Endometrium (tissue), 2 donors: ENCODE measurements at regions not wholly inside any gene's neighbourhood (a gene's known extent, or its start where the extent isn't known, plus 50 kb on each side); places are given as distances from the start of the nearest gene placed in this dataset.

Source experiments
- FAIRE-seq: peaks from 2 replicates; lab custom pipeline; 2012; peaks lifted over from hg19 to GRCh38; lab: Jason Lieb, UNC
- donor health status: control.
- donor health status: control.

DNA sequence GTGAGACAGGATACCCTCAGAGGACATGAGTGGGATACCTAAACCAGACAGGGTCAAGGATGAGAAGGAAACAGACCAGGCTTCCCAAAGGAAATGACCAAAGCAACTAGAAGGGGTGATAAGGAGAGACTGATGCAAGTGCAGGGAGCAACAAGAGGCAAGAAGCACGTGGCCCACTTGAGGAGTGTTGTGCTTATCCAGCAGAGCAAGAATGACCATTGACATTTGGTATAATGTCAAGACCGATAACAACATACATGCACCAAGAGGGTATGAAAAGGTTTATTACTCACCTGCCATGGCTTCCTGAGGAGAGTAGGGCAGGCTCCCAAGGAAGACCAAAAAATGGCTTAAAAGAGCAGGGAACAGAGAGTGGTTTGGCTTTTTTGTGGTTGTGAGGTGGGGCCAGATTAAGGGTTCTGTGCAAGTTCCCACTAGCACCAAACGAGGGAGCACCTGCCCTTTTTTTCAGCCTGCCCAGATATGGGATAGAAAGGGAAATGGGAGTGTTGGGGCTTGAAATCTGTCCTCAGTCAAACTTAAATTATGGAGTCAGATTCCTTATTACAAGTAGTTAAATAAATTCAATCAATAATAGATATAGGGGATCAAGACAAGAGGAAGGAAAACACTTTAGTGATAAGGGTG lies 513.6 kb downstream of the RASEF start:
- FAIRE-seq: no peak

DNA sequence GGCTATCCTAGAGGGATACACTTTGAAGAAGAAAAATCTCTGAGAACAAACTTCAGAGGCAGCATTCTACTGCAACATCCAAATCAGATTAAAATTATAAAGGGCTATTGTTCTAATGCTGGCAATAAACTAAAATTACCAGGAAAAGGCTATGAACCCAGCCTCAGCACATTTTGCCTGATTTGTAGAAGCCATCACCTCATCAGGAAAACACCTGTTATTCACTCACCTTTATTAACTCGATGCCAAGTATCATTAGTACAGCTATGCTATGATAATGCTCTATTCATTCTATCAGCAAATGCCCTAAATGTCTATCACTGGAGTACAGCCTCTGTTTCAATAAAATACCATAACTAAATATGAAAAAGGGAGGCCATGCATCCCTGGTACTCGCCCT lies 510.2 kb downstream of the RASEF start:
- FAIRE-seq: no peak

DNA sequence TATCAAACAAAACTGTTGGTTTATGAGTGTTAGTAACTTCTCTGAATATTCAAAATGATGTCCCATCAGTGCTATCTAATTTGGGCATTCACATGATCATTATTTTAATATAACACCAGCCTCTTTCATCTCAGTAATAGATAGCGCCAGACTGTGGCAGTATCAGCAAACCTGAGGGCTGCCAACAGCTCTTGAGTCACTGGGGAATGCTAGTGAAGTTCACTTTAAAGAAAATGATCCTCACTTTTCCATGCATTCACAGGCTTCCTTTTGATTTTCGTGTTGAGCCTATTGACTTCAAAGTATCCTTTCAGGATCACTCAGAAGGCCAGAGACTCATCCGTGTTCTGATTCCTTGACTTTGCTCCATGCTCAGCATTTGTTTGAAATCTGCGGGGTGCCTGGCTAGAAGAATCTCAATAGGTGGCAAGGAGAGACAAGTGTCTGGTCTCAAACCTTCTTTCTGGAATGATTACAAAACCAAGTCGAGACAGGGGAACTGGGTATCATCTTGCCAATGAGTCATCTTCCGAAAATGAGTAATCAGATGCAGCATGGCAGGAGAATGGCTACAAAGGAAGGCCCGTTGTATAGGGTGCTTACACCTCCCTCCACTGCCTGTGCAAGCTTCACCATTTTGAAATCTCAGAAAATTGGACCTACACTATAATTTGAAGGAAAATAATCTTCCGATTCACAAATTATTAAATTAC lies 509.1 kb downstream of the RASEF start:
- no peak for FAIRE-seq

DNA sequence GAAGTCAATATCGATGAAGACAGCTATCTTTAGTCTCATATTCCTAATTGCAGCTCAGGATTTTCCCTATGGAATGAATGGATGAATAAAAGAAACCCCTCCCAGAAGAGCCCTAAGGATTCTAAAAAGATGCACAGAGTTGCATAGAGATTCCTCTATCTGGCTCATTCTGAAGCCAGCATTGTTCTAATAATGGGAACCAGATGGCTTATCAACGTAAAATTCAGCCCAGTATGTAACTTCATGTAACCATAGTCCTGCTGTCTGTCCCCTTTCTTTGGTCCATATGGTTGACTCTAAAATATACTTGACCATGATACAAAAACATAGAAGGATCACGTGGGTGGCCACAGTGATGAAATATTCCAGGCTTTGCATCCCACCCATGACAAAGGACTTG lies 508.6 kb downstream of the RASEF start:
- no peak for FAIRE-seq

DNA sequence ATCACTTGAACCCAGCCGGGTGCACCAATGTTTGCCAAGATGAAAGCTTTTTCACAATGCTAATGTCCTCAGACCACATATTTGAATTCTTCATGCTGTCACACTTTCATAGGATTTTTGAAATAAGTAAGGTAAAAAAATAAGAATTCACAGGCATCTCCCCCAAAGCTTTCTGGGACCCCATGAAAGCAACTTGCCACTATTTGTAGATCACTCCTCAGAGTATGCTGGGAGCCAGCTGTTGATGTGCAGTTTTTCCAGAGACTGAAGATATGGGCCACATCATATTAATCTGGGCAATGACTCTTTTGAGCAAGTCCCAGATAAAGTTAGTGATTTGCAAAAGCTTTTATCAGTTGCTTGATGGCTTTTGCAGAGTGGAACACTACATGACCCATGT lies 507.9 kb downstream of the RASEF start:
- FAIRE-seq: no peak

DNA sequence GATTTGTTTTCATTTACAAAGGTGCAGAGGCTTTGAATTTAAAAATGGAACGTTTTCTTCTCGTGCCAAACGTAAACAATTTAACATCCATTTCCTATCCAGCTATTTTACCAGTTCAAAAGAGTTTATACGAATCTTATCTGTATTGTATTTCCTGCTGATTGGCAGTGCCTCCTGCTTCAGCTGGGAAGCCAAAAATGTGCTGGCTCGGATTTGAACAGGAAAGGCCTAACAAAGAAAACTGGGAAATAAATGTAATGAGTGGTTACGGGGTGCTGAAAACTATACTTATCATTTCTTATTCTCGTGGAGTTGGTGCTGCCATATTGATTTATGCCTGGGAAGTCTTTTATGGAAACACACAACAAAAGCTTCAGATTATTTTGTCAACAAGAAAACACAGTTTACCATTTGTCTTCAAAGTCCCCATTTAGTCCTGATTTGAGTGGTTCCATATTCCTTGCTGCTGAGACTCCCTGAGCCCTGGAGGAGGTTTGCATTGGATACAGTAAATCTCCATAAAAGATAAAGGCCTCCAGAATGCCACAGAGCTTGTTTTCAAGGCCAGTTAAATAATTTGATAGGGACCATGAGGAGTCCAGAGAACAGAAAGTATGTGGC lies 507.4 kb downstream of the RASEF start:
- FAIRE-seq: peak; percentile 91

DNA sequence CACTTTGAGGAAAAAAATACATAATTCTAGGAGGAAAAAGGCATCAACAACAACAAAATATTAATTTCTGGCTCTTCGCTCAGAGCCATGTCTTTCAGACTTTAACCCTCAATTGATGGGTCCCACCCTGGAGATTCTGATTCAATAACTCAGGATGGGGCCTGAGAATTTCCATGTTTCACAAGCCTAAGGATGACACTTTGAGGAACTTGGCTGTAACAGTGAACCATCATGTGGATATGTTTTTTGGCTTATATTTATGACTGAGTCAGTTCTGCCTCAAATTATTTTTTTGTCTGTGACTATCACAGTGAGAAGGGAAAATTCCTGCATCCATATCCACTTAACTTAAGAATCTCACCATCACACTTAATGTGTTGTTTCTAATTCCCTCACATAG lies 504.6 kb downstream of the RASEF start:
- FAIRE-seq: no peak

DNA sequence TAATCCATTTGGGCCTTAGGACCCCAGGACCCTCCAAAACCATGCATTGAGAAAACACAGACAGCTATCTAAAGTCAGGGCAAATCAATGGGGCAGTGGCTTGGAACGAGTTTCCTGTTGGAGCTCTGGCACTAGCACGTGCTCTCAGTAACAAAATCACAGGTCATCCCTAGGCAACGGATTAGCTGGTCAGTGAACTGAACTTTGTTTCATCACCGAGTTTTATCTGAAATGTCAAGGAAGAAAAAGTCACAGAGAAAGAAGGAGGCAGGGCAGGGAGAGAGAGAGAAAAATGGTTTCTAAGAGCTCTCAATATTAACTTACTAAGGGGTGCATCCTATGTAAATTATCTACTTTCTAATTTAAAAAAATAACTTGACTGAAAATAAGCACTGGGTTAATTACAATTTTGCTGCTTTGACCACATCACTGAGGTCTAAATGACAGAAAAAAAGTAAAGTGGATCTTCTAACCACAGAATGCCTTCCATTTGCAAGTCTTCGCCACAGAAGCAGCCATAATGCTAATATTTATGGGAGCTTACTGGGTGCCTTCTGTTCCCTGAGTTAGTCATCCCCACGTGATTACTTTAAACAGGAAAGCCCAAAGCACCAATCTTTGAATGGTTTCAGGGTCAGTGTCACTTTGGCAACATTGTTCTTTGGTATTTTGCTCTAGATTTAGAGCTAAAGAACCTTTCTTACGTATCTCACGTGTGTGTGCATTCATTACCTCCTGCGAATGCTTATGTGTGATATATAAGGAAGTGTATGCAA lies 503.9 kb downstream of the RASEF start:
- no peak for FAIRE-seq

DNA sequence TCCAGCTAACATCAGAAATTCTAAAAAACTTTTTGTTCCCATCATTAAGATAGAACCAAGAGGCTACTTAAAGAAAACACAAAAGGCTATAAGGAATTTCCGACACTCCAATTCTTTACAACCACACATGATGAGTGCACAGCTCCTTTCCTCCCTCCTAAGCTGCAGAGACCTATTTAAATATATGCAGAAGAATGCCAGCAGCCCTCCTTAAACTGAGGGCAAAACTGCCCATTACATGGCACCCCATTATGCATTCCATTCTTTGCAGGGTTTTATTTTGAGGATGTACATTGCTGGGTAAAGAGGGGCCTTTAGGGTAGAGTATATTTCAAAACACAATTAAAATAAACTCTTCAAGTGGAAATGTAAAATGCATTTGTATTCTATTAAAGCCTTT lies 502.9 kb downstream of the RASEF start:
- no peak for FAIRE-seq

DNA sequence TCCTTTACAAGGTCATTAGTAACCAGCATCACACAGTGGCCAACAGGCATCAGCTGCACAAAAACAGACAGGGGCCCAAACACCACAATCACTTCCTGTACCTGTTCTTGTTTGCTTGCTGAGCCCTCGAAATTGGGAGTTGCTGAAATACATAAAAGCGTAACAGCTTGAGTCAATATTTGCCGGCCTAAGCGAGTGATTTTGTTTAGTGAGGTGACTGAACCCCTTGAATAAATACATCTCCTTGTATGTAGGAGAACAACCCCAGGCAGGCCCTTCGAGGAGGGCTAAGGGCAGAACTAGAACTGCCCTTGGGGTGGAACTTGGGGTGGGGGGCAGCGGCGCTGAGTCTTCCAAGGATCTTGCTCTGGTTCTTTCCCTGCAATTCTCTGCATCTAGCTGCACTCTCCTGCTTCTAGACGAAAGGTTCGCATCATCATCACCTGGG lies 502.5 kb downstream of the RASEF start:
- FAIRE-seq: no peak

DNA sequence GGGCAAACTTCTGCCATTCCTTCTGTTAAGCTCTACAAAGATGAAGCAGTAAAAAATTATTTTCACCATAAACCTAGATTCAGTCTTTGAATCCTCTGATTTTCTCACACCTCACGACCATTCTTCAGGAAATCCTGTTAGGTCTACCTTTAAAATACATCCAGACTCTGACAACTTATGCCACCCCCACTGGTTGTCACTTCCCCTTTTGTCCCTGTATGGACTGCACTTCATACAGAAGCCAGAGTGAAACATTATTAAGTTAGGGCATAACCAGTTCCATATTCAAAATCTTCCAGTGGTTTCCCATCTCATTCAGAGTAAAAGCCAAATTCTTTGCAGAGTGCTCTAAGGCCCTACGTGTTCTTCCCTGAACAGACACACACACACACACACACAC lies 499.8 kb downstream of the RASEF start:
- FAIRE-seq: no peak

DNA sequence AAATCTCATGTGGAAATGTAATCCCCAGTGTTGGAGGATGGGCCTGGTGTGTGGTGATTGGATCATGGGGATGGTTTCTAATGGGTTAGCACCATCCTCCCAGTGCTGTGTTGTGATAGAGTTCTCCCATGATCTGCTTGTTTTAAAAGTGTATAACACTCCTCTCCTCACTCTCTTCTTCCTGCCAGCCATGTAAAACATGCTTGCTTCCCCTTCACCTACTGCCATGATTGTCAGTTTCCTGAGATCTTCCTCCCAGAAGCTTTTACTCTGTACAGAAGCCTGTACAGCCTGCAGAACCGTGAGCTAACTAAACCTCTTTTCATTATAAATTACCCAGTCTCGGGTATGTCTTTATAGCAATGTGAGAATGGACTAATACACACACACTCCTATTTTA lies 499.1 kb downstream of the RASEF start:
- no peak for FAIRE-seq

DNA sequence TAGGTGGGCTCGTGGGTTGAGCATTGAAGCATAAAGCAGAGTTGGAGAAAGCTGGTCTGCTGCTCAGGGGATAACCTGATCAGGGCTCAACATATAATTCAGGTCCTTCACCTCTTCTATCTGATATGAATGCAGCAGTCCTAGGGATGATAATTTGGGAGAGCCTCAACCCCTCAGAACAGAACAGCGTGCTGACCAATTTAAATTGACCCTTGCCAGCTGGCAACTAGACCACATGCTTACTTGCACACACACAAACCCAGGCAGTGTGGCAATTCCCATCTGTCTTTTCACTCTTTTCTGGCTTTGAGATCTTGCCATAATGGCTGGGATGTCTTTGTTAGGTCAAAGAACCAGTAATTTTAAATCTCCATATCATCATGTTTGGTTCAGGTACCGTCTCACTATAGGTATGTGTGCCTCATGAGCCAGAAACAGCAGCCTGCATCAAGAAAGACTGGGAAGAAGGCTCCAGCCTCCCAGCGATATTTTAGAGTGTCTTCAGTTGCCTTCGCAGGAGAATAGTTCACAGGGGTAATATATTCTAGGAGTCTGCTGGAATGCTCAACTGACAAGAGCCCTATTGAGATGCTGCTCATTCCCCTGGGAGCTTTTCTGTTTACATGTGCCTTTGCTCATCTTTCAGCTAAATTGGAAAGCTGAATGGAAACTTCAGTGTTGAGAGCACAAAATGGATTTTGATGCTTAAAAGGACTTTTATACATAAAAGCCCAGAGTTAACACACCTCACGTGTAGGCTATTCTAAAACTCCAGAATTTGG lies 497.6 kb downstream of the RASEF start:
- FAIRE-seq: no peak

DNA sequence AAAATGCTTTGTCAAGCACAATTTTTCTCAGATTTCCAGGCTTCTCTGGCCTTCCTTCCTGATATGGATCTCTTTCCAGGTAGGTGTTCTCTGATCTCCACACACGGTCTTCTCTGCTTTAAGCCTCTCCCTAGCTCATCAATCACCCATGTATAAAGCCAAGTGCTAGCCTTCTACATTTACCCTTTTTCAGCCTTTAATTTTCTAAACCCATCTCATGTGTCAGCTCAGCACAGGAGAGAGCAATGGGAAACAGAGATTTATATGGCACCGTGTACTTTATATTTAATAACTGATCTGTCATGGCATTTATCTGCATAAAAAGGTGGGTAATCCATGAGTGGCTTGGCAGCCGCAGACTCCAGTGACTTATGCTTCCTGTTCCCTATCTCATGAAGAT lies 495.0 kb downstream of the RASEF start:
- FAIRE-seq: no peak

DNA sequence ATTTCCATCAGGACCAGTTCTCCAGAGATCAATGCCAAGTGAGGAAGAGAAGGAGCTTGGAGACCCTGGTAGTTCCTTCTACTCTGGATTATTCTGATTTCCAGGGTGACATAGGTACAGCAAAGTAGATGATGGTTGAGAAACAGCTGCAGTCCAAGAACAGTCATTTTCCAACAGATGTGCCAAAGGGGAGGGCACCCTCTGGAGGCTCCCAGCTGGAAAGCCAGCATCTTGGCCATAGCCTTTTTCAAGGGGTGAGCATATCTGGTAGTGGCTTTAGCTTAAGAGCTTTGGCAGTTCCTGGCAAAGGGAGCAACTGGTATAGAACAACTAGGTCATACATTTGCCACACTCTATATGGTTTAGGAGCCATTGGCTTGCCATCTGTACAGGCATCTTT lies 492.7 kb downstream of the RASEF start:
- FAIRE-seq: no peak

DNA sequence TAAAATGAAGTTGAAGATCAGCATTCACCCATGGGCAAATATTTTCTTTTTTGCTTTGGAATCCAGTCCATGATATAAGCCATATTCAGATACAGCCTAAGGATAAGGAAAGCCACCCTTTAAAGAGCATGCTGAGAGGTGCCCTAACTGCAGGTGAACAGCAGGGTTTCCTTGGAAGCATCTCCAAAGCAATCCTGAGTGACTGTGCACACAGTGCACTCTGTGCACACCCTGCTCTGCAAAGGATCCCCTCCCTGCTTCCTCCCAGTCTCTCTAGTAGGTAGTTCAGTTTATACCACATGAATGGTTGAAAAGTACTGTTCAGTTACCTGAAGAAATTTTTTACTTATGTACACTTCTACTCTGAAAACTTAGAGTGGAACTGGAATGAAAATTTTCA lies 491.4 kb downstream of the RASEF start:
- no peak for FAIRE-seq

DNA sequence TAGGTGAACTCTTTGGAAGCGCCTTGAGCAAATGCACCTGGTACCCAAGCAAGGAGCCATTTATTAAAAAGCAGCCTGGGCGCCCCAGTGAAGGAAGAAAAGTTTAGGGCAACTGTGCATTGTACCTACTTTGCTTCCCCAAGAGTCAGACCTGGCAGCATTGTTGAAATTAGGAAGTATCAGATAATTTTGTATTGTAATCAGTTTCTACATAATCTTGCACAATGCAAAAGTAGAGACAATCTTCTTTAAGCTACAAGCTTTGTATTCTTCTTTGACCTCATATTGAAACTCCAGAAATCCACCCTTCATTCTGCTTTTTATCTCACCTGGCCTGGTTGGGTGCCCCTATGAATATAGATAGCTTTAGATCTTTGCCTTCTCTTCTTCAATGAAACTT lies 490.8 kb downstream of the RASEF start:
- FAIRE-seq: no peak

DNA sequence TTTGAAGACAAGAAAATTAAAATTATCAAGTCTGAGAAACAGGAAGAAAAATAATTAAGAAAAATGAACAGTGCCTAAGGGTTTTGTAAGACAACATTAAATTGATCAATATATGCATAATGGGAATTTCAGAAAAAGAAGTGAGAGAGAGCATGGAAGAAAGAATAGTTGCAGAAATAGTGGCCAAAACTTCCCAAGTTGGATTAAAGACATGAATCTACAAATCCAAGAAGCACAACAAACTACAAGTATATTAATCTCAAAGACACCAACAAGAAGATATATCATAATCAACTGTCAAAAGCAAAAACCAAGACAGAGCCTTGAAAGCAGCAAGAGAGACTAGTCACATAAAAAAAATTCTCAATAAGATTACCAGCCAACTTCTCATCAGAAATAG lies 488.0 kb downstream of the RASEF start:
- FAIRE-seq: no peak

DNA sequence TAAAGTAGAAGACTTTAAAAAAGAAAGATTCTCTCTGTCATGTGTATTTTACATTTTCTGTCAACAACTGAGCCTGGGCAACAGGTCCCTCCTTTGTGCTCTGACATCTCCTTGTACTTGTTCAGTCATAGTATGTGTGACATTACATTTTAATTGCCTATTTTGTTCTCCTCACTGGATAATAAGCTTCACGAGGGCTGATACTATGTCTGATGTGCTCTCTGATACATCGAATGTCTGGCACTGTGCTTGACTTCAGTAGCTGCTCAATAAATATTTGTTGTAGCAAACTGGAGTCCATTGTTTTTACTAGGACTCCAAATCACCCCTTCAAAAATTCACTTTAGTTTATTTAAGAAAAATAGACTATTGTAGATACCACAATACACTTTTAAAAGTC lies 482.0 kb downstream of the RASEF start:
- no peak for FAIRE-seq

DNA sequence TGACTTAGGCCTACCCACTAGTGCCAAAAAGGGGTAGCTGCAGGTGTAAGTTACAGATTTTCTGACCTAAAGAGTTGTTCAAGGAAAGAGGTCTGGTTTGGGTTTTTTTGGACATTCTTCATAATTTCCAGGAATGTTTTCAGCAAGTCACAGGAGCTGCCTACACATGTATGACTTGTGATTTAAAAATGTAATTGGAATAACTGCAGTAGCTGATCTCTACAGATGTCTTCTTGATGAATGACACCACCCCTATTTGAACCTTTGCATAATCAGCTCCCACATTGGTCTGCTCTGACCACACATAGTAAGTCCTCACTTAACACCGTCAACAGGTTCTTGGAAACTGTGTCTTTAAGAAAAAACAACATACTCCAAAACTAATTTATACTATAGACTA lies 481.4 kb downstream of the RASEF start:
- no peak for FAIRE-seq

DNA sequence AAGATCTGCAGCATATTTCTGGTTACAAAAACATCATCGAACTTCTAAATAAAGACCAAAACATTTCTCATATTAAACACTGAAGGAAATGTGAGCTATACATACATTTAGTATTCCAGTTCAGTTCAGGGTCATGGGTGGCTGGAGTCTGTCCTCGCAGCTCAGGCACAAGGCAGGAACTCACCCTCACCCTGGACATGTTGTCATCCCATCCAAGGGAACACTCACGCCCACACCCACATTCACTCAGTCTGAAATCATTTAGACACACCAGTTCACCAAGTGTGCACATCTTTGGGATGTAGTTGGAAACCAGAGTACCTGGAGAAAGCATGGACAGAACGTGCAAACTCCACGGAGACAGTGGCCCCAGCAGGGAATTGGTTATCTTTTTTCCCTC lies 481.0 kb downstream of the RASEF start:
- FAIRE-seq: no peak

DNA sequence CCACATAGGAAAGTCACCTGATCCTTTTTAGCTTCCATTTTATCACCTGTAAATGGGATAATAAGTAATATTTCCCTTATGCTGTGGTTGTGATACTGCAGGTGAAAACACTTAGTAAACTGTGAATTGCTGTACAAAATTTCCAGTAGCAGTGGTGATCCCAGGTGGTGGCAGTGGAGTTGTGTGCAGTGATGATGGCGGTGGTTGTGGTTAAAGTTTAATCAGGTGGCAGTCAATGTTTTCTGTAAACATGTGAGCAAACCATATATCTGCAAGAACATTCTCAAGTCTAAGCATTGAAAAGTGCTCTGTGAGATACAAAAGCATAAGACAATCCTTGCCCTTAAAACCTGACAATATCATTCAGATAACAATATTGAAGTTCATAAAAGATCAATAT lies 480.2 kb downstream of the RASEF start:
- no peak for FAIRE-seq
